ENCODE measurements at regions not wholly inside any gene's neighbourhood (a gene's known extent, or its start where the extent isn't known, plus 50 kb on each side); places are given as distances from the start of the nearest gene placed in this dataset.

DNA sequence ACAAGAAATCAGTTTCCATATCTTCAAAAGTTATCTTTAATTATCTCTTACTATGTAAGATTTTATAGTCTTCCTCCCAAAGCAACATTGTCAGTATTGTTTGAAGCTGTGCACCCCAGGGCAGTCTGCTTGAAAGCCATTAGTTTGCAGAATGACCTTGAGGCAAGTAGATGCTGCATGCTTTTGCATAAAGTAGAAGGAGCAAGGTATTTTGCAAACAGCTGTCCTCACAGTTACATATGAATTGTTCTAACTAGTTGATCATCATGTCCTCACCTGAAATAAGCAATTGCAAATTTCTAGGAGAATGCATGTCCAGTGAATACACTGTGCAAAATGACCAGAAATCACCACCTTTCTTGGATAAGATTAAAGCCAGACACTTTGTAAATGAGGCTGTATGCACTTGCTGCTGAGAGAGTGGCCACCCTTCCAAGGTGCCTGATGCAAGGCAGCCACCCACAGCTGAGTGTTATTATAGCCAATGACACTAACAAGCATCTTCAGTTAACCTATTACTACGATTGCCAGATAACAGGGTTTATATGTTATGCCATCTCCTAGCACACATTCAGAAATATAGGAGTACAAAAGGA lies 730.0 kb upstream of the TMEM132C start:
- DNase-seq, result no peak

DNA sequence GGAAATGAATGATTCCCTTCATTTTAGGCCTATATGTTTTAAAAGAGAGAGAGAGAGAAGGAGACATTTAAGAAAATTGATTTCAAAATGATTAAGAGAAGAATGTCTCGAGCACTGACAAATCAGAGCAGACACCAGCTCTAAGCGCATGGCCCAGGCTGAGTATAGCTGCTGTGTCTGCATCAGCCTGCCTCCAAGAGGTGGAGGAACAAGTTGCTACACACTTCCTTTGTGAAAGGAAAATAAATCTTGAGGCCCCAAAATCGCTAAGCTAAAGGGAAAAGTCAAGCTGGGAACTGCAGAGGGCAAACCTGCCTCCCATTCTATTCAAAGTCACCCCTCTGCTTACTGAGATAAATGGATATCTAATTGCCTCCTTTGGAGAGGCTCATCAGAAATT lies 728.7 kb upstream of the TMEM132C start:
- DNase-seq, result no peak

DNA sequence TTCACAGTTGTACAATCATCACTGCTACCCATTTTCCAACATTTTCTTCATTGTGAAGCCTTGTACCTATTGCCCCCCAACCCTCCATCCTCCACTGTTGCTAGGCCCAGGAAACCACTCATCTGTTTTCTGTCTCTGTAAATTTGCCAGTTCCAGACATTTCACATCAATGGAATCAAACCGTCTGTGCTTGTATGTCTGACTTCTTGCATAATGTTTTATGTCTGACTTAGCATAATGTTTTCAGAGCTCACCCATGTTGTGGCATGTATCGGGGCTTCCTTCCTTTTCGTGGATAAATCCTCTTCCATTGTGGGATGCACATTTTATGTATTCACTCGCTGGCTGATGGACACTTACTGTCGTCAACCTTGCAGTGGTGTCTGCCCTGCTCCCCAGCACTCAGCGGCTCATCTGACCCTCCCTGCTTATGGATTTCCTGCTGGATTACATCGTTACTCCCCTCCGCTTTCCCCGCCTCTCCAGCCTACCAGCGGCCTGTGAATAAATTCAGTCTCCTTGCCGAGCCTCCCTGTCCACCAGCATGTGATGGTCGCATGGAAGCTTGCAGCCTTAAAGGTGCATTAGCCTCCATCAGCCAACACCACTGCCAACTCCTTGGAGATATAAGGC lies 727.6 kb upstream of the TMEM132C start:
- DNase-seq, result no peak

DNA sequence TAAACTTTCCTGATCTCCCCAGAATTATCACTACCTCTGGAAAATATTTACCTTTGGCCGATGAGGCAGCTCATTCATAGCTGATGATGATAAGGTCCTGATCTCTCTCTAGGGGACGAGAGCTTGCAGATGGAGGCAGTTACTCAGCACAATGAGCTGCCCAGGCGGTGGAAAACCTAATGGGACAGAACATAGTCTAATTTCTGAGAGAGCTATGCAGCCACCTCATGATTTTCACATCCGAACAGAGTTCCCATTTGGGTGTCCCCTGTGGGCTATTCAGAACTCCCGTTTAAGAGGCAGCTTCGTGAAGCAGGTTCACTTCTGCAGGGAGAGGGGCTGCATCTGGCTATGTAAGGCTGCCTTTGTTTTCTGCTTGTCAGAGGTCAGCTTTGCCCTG lies 724.6 kb upstream of the TMEM132C start:
- no peak for DNase-seq

DNA sequence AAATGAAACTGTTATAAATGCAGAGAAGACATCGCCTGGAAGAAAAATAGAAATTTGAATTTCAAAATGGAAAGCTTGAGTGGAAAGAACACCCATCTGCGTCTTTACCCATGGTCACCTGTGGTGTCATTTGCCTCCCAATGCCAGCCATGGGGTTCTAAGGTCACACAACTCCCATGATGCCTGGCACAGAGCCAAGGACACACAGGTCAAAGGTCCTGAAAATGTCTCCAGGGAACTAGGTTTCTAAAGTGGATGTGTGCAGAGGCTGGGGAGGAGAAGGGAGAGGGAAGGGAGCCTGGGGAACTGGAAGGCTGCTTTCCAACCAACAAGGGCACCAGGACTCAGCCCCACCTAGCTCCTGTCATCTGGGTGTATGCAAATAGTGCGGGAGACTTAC lies 724.0 kb upstream of the TMEM132C start:
- DNase-seq, result no peak

DNA sequence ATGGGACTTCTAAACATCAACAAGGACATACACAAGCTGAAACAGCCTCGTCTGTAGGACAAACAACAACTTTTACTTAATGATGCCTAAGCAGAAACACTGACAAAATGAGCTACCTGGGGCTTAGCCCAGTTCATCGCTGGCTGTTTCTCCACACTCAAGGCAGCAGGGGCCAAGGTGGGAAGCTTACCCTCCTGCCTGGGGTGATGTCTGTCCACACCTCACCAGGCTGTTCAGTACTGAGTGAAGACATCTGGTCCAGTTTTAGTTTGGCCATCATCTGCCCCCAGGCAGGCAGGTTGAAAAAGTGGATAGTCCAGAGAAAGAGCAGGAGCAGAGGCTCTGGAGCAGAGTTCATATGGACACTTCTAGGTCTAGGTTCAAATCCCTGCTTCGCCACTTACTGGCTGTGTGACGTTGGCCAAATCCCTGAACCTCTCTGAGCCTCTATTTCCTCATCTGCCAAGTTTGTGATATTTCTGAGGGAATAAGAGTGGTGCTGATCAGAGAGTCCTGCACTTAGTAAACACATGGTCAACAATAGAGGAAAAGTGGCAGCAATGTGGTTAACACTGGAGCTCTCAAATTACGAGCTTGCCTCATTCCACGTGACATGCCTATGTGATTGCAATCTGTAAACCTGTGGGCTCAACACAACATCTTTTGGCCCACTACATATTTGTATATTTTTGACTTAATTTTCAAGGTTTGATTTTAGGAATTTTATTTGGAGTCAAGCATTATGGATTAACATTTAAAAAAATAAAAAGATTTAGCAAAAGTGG lies 720.1 kb upstream of the TMEM132C start:
- DNase-seq, result no peak

DNA sequence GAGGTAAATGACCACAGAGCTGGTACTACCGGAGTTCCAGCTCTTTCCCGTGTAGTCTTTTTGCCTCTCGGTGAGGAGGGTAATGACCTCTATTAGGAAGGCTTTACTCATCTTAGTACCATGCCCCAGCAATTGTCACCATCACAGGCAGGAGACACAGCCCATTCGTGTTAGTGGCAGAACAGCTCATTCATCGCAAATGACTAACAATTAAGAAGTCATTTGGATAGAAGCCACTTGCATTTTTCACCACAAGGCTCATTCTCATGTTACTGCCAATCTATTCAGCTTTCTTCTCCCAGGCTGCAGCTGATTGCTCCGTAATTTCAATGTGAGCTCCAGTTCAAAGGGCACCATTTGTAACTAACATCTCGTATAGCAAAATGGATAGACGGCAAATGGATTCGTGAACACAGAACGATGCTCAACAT lies 718.8 kb upstream of the TMEM132C start:
- peak; percentile 80 for DNase-seq

DNA sequence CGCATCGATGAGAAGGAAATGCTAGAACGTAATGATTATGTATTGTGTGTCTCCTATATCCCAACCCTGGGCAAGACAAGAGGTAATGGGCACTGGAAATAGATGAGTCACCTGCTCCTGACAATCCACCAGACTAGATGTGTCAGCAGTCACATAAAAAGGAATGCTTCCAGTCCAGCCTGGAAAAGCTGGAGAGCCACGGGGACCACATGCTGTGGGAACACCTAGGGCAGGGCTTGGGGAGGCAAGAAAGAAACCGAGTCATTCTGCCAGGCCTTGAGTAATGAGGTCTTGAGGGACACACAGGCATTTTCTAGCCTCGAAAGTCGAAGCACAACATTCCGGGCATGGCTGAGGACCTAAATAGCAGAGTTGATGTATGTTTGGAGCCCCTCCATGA lies 716.7 kb upstream of the TMEM132C start:
- DNase-seq, result peak; percentile 76

DNA sequence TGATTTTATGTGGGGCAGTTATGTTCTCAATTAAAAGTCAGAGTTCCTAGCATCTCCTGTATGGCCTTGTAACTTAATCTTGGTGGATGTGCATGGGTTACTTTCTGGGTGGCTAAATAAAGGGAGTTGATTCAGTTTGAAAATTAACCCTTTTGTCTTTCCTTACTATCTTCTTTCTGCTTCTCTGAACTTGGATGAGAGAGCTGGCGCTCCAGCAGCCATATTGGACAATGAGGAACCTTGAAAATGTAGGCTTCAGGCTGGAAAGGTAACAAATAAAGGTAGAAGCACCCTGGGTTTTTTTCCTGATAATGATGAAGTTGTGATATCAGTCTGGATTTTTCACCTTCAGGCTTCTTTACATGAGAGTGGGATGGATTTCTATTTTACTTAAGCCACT lies 714.1 kb upstream of the TMEM132C start:
- no peak for DNase-seq

DNA sequence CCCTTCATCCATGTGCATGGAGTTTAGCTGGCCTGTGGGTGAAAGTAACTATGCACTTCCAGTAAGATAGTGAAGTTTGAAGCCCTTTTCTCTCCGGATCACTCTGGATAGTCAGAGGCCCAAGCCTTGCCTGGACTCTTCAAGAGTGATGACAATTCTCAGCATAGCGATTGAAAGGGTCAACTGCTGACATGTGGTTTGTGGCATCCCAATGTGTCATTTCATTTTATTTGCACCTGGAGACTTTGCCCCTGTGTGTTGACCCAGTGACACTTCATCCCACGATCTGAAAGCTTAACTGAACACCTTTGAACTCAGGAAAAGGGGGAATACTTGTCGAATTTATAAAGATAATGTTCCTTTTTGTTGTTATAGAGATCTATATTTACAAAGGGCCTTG lies 711.9 kb upstream of the TMEM132C start:
- DNase-seq, result no peak

DNA sequence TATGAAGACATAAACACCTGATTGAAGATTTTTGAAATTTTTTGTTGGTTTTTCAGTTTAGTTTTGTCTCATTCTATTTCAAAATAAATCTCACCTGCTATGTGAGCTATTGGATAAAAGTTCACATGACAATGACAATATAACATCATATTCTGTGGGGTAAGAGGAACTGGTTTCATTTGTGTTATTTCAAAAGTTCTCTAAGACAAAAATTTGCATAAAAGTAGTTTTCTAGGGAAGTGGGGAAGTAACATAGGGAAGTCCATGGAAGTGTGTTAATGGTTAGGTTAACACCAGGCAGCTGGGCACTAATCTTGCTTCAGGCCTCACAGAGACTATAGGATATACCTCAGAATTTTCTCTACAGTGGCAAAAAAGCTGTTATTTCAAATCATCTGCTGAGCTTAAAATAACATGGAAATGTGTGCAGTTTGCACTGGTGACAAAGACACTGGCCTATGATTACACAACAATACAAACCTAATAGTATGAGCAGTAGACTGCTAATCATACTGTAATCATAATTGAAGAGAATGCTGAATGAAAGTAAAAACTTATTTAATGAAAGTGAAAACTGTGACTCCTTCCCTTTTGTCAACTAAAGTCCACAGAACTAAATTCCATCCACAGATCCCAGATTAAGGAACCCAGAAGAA lies 710.6 kb upstream of the TMEM132C start:
- no peak for DNase-seq

DNA sequence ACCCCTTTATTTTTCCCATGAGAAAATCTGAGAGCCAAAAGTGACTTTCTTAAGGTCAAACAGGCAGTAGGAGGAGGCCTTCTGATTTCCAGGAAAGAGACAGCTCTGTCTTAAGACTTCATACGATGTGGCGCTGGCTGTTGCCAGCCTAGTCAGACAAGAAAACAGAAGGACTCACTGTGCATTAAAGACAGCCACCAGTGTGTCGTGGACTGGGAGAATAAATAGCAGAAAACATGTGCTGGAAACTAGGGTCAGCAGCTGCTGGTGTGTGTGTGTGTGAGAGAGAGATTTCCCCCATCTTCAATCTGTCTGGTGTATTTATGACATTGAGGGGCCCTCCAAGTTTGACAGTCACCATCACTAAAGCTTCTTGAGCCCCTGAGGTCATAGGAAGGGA lies 708.6 kb upstream of the TMEM132C start:
- DNase-seq, result no peak

DNA sequence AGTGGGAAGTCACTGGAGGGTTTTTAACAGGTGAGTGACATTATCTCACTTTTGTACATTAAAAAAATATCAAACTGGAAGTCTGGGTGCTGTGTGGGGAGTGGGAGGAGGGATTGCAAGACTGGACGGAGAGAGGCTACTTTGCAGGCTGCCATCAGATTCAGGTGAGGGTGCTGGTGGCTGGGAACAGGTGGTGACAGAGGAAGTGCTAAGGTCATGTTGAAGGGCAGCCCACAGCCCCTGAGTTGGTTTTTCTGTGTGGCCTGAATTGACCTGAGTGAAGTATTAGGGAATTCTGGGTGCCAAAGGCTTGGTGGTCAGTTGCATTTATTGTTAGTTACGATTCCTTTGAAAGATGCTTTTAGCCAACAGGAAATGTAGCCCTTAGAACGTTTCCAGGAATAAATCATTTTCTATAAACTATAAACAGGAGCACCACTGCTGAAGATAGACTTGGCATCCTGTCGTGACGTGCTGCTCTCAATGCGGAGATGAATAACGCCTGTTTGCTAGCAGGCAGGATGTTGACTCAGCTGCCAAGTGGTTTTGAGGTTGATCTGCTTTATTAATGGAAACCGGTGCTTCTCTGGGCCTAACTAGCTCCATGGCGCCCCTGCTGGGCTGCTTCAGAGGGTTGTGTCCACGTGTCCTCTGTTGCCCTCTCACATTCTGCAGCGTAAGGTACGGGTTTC lies 707.5 kb upstream of the TMEM132C start:
- DNase-seq, result peak; percentile 96

DNA sequence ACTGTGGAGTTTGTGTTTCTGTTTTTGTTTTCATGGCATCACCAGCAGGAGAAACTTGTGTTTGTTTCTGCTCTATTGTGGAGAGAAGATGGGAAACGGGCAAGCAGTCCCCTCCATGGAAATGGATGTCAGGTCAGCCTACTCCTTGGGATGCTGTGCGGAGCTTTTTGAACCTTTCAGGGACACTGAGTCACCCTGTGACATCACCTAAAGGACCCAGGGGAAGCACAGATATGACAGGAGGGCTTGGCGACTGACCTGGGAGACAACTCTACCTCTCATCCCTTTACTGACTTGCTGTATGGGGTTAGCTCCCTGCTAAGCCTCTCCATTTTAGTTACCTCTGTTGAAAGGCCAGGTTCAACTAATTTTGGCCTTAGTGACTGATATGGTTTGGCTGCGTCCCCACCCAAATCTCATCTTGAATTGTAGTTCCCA lies 706.9 kb upstream of the TMEM132C start:
- no peak for DNase-seq

DNA sequence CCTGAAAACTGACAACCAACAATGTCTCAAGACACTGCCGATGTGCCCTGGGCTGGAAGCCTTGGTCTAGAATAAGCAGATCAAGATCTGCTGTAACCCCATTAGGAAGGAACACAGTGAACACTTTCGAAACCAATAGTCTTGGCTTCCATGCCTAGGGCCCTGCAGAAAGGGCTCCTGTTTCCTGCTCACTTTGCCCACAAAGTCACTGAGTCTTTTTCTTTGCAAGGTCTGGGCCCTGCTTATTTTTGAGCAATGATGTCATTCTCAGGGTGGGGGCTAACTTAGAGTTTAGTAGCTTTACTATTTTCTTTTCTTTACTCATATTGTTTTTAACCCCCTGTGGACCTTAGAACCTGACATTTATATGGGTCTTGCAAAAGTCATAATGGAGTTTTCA lies 704.2 kb upstream of the TMEM132C start:
- no peak for DNase-seq

DNA sequence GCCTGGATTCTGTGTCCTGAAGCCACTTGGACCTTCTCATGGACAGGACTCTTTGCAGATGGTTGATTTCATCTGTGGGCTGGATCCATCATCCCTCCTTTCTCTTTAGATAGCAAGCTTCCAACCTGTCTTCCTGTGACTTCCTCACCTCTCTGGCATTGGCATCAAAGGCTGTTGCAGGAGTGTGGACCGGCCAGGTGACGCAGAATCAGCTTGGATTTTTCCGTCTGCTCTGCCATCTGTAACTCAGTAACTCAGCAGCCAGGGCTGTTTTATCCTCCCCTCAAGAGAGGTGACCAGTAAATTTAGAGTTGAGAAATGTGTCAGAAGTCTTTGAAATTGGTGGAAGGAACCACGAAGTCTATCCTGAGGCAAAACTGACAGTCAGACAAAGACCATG lies 701.7 kb upstream of the TMEM132C start:
- DNase-seq, result no peak

DNA sequence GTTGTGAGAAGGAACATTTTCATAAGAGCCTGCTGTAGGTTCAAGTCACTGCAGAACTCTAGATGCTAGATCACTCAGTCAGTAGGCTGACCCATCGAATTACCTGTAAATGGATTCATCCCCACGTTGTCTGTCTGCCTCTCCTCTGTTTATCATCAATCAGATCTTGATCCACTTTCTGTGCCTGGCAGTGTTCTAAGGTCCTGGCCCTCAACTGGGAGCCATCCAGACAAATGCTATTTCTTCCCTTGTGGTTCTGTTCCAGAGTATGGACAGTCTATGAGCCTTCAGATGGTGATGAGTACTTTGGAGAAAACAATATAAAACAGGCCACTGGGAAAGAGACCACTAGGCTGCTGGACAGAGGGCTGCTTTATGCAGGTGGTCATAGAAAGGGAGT lies 699.4 kb upstream of the TMEM132C start:
- DNase-seq, result no peak

DNA sequence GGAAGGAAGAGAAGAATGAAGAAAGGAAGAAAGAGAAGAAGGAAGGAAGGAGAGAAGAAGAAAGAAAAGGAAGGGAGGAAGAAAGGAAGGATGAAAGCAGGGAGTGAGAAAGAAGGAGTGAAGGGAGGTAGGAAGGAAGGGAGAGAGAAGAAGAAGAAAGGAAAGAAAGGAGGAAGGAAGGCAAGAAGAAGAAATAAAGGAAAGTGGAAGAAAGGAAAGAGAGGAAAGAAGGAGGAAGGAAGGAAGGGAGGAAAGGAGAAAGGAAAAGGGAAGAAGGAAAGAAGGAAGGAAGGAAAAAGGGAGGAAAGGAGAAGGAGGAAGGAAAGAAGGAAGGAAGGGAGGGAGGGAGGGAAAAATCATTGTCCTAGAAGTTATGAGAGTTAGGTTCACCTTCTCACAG lies 696.6 kb upstream of the TMEM132C start:
- DNase-seq, result no peak

DNA sequence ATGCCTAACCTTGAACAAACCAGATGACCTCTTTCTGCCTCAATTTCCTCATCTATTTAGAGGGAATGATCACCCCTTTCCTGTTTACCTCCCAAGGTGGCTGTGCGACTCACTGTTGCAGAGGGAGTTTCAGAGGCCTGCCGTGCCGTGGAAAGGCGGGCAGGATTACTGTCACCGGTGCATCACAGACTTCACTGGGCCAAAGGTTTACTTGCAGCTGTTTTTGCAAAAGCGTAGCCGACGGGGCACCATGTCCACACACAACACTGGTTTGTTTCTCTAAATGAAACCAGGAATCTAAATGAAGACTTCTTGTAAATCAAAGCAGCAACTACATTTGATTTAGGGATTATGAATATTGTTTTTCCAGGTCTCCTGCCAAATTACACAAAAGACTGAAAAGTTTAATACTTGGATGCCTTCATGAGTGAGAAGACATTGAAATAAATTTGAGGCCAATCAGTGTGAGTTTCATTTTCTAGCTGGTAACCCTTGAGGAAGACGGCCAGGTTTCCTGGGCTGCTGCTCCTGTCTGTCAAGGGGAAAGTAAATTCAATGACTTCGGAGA lies 696.1 kb upstream of the TMEM132C start:
- no peak for DNase-seq

DNA sequence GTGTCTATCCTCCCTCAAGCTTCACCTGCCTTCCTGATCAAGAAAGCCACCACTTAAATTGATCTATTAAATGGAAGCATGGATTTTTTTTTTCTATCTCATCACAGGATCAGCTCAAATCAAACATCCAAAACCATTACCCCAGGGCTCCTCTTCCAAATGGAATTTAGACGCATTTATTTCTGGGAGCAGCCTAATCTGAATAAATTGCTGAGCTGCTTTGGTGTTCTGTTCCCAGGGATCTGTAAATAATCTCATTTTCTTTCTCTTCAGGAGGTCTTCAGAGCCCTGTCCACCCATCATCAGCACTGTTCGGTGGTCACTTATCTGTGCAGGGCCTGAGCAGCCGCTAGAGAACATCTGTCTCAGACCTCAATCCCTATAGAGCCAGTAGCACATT lies 695.4 kb upstream of the TMEM132C start:
- no peak for DNase-seq

DNA sequence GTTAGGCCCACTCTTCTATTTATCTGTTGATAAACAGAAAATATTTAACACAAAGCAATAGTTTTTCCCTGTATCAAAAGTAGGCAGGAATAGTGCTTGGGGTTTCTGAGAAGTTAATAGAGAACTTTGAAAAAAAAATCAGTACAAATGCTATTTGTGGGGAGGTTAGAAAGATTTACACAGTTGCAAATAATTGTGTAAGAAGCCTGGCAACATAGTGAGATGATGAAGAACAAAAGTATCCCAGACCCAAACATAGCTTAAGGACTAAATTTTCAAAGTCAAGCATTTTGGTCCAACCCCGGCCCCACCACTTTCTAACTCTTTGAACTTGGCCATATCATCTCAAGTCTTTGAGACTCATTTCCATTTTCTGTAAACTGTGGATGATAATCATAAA lies 687.5 kb upstream of the TMEM132C start:
- DNase-seq, result no peak

DNA sequence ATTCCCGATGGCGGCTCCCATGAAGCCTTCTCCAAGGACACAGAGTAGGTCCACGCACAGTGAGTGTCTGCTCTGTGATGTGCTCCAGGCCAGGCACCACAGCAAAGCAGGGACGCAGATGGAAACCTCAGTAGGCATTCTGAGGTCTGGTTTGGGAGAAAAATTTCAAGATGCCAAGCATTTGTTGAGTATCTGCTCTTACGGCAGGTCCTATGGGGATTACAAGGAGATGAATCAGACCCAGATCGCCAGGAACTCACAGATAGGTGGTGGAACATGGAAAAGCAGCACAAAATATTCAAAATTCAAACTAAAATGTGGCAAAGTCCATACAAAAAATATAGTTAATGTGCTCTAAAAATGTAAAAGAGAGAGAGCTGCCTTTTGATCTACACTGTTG lies 684.9 kb upstream of the TMEM132C start:
- no peak for DNase-seq

DNA sequence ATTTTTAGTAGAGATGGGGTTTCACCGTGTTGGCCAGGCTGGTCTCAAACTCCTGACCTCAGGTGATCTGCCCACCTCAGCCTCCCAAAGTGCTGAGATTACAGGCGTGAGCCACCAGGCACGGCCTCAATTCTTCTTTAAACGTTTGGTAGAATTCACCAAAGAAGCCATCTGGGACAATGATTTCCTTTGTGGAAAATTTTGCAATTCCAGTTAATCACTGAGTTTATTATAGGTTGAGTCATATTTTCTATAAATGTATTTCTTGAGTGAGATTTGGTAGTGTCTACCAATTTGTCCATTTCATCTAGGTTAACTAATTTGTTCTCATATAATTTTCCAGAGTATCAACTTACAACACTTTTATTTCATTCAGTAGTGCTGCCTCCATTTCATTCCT lies 683.9 kb upstream of the TMEM132C start:
- no peak for DNase-seq
